Tibial artery (tissue), 4 donors: ENCODE measurements at regions not wholly inside any gene's neighbourhood (a gene's known extent, or its start where the extent isn't known, plus 50 kb on each side); places are given as distances from the start of the nearest gene placed in this dataset.

Experiments
- DNase-seq, 2 donors: peaks; one replicate each; pipeline ENCODE4 v3.0.0-alpha.2; 2019
- H3K27ac ChIP-seq, 2 donors: fragments of 200-600 bp; sonication (generic) in 1 of 2; 1 replicate in 1 of 2; 2 replicates in 1 of 2; pipeline ENCODE4 v1.5.1; 2018 to 2019; ENCODE audit warnings: mild to moderate bottlenecking in 1 of 2
- H3K27me3 ChIP-seq, 2 donors: fragments of 200-600 bp; sonication (generic) in 1 of 2; one replicate each; pipeline versions ENCODE4 v1.5.1 to v1.6.0; 2016 to 2019
- H3K36me3 ChIP-seq, 3 donors: fragments of 200-600 bp; sonication (generic) in 2 of 3; one replicate each; pipeline ENCODE4 v1.5.1; 2016 to 2019; ENCODE audit warnings: mild to moderate bottlenecking in 2 of 3
- H3K4me1 ChIP-seq, 4 donors: fragments of 200-600 bp; sonication (generic) in 2 of 4; 1 replicate in 3 of 4; 2 replicates in 1 of 4; pipeline ENCODE4 v1.5.1; 2016 to 2019
- H3K4me3 ChIP-seq, 2 donors: fragments of 200-600 bp; sonication (generic) in 1 of 2; 1 replicate in 1 of 2; 2 replicates in 1 of 2; pipeline ENCODE4 v1.5.1; 2018 to 2019; ENCODE audit warnings: mild to moderate bottlenecking in 2 of 2
- H3K9me3 ChIP-seq, 3 donors: fragments of 200-600 bp; sonication (generic) in 1 of 3; one replicate each; pipeline ENCODE4 v1.5.1; 2016 to 2019
- intact Hi-C: fragments of 100-400 bp; cut with DNase I; formaldehyde crosslinking; loops from one replicate; pipeline ENCODE4 v1.15.0; 2023; ENCODE audit warnings: low total_unique reads
- TF ChIP-seq, protein P1 (sequence below), 2 experiments: fragments of 200-600 bp in 1 of 2; fragments of 450-650 bp in 1 of 2; IDR thresholded peaks; one replicate each; pipeline ENCODE4 v1.5.1; 2017 to 2019; ENCODE audit warnings: antibody characterized with exemption in 2 of 2, mild to moderate bottlenecking in 1 of 2, moderate library complexity in 1 of 2

DNA sequence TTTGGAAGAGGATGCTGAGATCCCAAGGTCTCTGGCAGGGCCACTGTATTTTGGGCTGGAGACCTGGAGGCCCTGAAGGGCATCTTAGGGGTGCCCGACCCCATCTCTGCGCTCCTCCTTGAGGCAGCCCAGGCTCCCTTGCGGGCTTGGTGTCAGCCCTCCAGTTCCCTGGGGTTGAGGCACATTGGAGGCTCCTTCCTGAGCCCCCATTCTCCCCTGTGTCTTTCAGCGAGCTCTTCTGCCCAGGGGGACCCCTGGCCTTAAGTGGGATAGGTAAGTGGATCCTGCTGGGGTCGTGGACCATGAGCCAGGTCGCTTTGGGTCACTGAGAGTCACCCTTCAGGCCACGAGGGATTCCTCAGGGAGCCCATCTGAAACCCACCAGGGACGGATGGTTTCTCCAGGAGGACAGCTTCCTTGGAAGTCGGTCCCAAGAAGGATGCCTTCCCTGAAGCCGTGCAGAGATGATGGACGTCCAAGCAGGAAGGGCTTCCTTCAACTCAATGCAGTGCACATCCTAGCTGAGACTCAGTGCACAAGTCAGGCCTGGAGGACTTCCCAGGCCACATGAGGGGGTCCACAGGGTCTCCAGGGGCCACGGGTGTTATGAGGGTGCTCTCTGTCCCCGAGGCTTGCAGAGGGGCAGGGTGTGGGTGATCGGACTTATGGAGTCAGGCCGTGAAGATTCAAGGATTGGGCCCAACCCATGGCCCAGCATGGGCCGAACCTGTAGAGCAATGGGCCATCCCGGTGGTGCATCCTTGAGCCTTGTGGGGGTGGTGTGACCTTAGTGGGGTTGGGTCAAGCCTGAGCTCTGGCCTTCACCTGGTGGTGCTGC lies 224.3 kb downstream of the SNRPN start:
- H3K27ac ChIP-seq, result no peak overlapping the region
- DNase-seq, result peak in 1 of 2 donors; percentile 7
- no peaks in the 10 kb centered on the region for H3K4me1 ChIP-seq
- H3K36me3 ChIP-seq, result no peaks in the 10 kb centered on the region
- H3K27me3 ChIP-seq, result no peaks in the 10 kb centered on the region
- peaks cover 0 to 76% (median 74%) of the 10 kb centered on the region in 3 donors for H3K9me3 ChIP-seq
- no peak overlapping the region for H3K4me3 ChIP-seq
- TF ChIP-seq, protein P1, sequence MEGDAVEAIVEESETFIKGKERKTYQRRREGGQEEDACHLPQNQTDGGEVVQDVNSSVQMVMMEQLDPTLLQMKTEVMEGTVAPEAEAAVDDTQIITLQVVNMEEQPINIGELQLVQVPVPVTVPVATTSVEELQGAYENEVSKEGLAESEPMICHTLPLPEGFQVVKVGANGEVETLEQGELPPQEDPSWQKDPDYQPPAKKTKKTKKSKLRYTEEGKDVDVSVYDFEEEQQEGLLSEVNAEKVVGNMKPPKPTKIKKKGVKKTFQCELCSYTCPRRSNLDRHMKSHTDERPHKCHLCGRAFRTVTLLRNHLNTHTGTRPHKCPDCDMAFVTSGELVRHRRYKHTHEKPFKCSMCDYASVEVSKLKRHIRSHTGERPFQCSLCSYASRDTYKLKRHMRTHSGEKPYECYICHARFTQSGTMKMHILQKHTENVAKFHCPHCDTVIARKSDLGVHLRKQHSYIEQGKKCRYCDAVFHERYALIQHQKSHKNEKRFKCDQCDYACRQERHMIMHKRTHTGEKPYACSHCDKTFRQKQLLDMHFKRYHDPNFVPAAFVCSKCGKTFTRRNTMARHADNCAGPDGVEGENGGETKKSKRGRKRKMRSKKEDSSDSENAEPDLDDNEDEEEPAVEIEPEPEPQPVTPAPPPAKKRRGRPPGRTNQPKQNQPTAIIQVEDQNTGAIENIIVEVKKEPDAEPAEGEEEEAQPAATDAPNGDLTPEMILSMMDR (IDR thresholded peaks at IDR 0.05), result no peak
- intact Hi-C loops, result no loop called here

- Histone ChIP-seq H3K9me3 (peaks cover 0 to 74% (median 67%) of the 10 kb centered on the region in 3 donors), H3K27me3 (no peaks in the 10 kb centered on the region), H3K27ac (no peak overlapping the region), H3K36me3 (no peaks in the 10 kb centered on the region), H3K4me1 (no peaks in the 10 kb centered on the region), H3K4me3 (no peak overlapping the region)
- DNase-seq, result peak; percentile 18 to 20
- TF ChIP-seq, protein P1 (IDR thresholded peaks at IDR 0.05), result no peak
- intact Hi-C loops, result no loop called here
These were observed 225.1 kb downstream of the SNRPN start for GRCh38 chr15:25179673-25180511.

DNA sequence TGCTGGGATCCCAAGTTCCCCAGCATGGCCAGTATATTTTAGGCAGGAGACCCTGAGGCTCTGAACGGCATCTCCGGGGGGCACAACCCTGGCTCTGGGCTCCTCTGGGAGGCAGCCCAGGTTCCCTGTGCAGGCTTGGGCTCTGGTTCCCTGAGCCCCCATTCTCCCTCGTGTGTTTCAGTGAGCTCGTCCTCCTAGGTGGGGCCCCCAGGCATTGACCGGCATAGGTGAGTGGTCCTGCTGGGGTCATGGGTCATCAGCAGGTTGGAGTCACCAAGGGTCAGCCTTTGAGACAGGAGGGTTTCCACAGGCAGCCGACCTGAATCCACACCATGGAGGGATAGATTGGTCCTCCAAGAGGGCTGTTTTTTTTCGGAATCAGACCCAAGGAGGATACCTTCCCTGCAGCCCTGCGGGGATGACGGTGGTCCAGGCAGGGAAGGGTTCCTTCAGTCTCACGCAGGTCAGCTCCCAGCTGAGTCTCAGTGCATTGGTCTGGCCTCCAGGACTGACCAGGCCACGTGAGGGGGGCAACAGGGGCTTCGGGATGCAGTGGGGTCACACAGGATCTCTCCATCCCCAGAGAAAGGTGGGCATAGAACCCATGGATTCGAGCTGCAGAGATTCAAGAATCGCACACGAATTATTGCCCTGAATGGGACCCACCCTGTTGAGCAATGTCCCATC lies 226.0 kb downstream of the SNRPN start:
- H3K9me3 ChIP-seq, result peaks cover 0 to 69% (median 59%) of the 10 kb centered on the region in 3 donors
- TF ChIP-seq, protein P1 (IDR thresholded peaks at IDR 0.05), result no peak
- DNase-seq, result peak; percentile 11 to 23

GRCh38 chr15:25181293-25182097 lies 226.7 kb downstream of the SNRPN start:
- Histone ChIP-seq H3K9me3 (peaks cover 0 to 69% (median 56%) of the 10 kb centered on the region in 3 donors), H3K4me3 (no peak overlapping the region), H3K27ac (no peak overlapping the region), H3K4me1 (no peaks in the 10 kb centered on the region), H3K27me3 (no peaks in the 10 kb centered on the region), H3K36me3 (no peaks in the 10 kb centered on the region)
- TF ChIP-seq, protein P1 (IDR thresholded peaks at IDR 0.05), result no peak
- peak; percentile 13 to 35 for DNase-seq
- intact Hi-C loops, result no loop called here

More for the DNA sequence above, 226.0 kb downstream of the SNRPN start:
- no peaks in the 10 kb centered on the region for H3K36me3 ChIP-seq
- H3K27ac ChIP-seq, result no peak overlapping the region
- intact Hi-C loops, result no loop called here
- no peaks in the 10 kb centered on the region for H3K4me1 ChIP-seq
- no peak overlapping the region for H3K4me3 ChIP-seq
- no peaks in the 10 kb centered on the region for H3K27me3 ChIP-seq

DNA sequence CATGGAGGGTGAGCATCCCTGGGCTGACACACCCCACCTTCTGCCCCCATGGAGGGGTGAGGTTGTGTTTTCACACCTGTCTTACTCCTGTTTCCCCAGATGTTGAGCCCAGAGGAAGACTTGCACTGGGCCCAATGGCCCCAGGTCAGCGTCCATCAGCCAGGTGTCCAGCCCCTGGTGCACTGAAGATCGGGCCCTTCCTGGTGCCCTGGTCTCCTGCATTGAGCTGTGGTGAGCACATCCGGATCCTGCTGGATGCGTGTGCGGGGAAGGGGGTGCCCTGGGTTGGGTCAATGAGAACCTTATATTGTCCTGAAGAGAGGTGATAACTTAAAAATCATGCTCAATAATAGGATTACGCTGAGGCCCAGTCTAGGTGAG lies 227.3 kb downstream of the SNRPN start:
- DNase-seq, result peak in 1 of 2 donors; percentile 7
- Histone ChIP-seq H3K9me3 (peaks cover 0 to 68% (median 56%) of the 10 kb centered on the region in 3 donors), H3K4me3 (no peak overlapping the region), H3K4me1 (no peaks in the 10 kb centered on the region), H3K27ac (no peak overlapping the region), H3K27me3 (no peaks in the 10 kb centered on the region), H3K36me3 (no peaks in the 10 kb centered on the region)
- intact Hi-C loops, result no loop called here
- TF ChIP-seq, protein P1 (IDR thresholded peaks at IDR 0.05), result no peak
